Stimulated activated CD8-positive, alpha-beta memory T cell treated with anti-CD3 and anti-CD28 coated beads, Interleukin-12 subunit alpha, Interleukin-12 subunit beta, amount 100 ng/mL, for 24 hours (primary cell): ENCODE measurements at regions not wholly inside any gene's neighbourhood (a gene's known extent, or its start where the extent isn't known, plus 50 kb on each side); places are given as distances from the start of the nearest gene placed in this dataset.
"Not testable (repeated sequence)": the region's sequence is repeated elsewhere in the genome, so short reads cannot be mapped to it uniquely, and the experiment has no call there.

Source experiments
- DNase-seq: peaks from one replicate; pipeline ENCODE4 v3.0.0-alpha.2; 2020; ENCODE audit errors: extremely low read depth

DNA sequence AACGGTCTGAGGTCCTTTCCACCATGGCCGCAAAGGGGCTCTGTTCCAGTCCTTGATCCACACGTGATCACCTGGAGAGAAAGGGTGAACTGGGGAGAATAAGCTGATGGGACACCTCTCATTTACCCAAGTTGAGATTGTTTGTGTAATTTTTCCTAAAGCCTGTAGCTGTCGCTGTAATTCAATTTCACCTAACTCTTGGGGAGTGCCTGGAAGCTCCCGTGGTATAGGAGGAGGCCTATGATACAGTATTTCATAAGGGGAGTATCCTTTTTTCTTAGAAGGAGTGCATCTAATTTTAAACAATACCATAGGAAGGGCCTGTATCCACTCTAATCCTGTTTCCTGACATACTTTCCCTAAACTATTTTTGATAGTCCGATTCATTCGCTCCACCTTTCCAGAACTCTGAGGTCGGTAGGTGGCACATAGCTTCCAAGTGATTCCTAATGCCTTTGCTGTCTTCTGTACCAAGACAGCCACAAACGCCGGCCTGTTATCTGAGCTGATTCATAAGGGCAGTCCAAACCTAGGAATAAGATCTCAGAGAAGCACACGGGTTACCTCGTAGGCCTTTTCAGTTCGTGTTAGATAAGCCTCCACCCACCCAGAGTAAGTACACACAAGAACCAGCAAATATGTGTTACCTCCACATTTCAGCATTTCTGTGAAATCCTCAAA, 78.9 kb upstream of the VEPH1 start:
- not testable (repeated sequence) for DNase-seq

GRCh38 chr3:157581371-157581770, 78.2 kb upstream of the VEPH1 start:
- no peak for DNase-seq

- DNase-seq: no peak
These were observed 75.0 kb upstream of the VEPH1 start for GRCh38 chr3:157578181-157578580.

- DNase-seq: no peak
These were observed 71.3 kb upstream of the VEPH1 start for GRCh38 chr3:157574531-157574930.

GRCh38 chr3:157573780-157574378, 70.7 kb upstream of the VEPH1 start:
- DNase-seq: no peak

GRCh38 chr3:157573281-157573680, 70.1 kb upstream of the VEPH1 start:
- DNase-seq: no peak

DNA sequence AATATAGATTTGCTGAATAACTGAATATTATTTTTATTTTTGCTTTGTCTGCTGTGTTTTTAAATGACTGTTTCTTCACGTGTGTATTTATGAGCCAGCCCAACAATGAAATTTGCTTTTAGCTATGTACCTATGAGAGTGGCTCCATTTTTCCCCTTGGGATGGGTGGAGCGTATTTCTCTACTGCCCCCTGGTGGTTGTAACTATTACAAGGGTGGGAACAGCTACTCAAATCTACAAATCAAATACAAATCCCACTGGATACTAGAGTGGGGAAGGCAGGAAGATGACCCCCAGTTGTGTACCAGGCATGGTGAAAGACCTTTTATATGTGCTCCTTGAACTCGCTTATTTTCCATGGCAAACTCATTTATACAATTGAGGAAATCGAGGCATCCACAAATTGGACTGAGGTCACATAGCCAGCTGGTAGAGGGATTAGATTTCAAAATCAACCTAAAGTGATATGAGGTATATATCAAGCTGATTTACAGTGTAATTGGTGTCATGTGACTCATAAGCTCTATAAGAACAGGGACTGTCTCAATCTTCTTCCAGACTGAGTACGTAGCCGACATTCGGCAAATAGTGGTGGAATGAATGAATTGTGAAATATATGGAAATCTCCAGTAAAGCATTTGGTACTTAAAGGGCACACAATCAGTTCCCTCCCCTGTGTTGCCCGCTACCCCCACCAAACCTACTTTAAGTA, 69.5 kb upstream of the VEPH1 start:
- DNase-seq: no peak

DNA sequence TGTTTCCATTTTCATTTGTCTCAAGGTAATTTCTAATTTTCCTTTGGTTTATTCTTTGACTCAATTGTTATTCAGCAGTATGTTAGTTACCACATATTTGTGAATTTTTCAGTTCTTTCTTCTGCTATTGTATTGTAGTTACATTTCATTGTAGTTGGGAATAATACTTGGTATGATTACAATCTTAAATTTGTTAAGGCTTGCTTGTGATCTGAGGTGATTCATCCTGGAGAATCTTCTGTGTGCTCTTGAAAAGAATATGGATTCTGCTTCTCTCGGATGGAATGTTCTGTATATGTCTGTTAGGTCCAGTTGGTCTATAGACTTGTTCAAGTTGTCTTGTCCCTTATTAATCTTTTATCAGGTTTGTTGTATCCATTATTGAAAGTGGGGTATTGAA, 63.4 kb upstream of the VEPH1 start:
- DNase-seq: no peak

DNA sequence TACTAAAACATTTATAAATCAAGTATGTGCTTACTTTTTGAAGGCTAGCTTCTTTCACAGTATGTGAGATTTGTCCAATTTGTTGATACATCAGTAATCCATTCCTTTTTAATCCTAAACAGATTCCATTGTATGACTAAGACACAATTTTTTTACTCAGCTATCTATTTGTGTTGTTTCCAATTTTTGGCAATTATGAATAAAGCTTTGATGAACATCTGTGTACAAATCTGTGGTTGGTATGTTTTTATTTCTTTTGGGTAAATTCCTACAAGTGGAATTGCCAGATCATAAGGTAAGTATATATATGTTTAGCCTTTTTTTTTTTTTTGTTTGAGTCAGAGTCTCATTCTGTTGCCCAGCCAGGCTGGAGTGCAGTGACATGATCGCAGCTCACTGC, 56.2 kb upstream of the VEPH1 start:
- DNase-seq: no peak
